Keratinocyte (primary cell): ENCODE measurements at regions not wholly inside any gene's neighbourhood (a gene's known extent, or its start where the extent isn't known, plus 50 kb on each side); places are given as distances from the start of the nearest gene placed in this dataset.

Source experiments
- CTCF ChIP-seq, 3 experiments: IDR thresholded peaks in 1 of 3; conservative IDR thresholded peaks in 1 of 3; optimal IDR thresholded peaks in 1 of 3; 2 replicates in 2 of 3; 3 replicates in 1 of 3; pipeline versions ENCODE3 to v1.5.1; 2011; ENCODE audit warnings: low read length in 3 of 3, mild to moderate bottlenecking in 3 of 3, moderate library complexity in 2 of 3, control low read depth in 1 of 3, inconsistent platforms in 1 of 3; ENCODE audit not compliant: insufficient read depth in 2 of 3; ENCODE audit errors: extremely low read depth in 1 of 3
- EZH2 ChIP-seq: IDR thresholded peaks from one replicate; pipeline ENCODE4 v1.6.1; 2012; ENCODE audit warnings: inconsistent platforms, mild to moderate bottlenecking, low read length, moderate library complexity

- TF ChIP-seq CTCF (optimal IDR thresholded peaks at IDR 0.05 in 1 of 3, IDR thresholded peaks at IDR 0.05 in 1 of 3, conservative IDR thresholded peaks at IDR 0.05 in 1 of 3; ENCODE audit: extremely low read depth in 1 of 3, insufficient read depth in 2 of 3, low read length in 3 of 3) = no peak
- no peak for TF ChIP-seq EZH2
Observed at GRCh38 chr5:54387659-54388232, 67.8 kb upstream of the HSPB3 start.
